GM12865 (cell line): ENCODE measurements at regions not wholly inside any gene's neighbourhood (a gene's known extent, or its start where the extent isn't known, plus 50 kb on each side); places are given as distances from the start of the nearest gene placed in this dataset.

Experiments
- DNase-seq: peaks from one replicate; pipeline ENCODE4 v3.0.0; 2010; ENCODE audit warnings: low read depth
- H3K4me3 ChIP-seq: 2 replicates; pipeline ENCODE4 v1.5.1; 2011; ENCODE audit warnings: mild to moderate bottlenecking, low read depth, low read length, control low read depth
- TF ChIP-seq, protein P1 (sequence below): IDR thresholded peaks from 2 replicates; pipeline ENCODE4 v1.5.1; 2011; ENCODE audit warnings: low read length, control low read depth, low read depth, inconsistent platforms; ENCODE audit not compliant: insufficient read depth; ENCODE audit errors: missing control alignments

DNA sequence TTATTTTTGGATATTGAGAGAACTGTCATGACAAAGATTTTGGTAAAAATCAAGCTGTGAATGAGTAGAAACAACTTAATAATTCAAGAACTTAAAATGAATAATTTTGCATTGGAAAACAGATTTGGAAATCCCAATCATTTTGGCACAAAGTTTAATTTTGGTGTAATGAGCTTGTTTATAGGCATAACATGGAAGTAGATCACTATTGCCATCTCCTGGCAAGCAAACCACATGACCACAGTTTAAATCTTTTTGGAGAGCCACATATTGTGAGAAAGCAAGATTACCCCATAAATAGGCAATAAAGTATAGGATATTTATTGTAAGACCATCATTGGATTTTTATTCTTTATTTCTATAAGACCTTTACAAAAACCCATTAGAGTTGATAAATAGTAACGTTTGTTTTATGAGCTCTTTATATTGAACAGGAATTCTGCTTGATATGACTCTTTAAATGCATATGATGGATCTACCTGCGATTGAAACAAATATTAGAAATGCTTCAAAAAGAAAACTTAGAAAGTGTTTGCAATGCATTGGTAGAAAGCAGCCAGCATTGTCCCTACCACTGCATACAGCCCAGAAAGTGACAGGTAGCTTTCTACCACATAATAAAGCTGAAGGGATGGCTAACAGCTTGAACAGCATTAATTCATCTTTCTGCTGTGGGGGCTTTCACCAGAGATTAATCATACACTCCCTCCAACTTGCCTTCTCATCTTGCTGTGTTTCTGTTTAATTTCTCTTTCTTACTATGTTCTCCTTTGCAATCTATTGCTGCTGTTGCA, 766.8 kb downstream of the TBL1XR1 start:
- TF ChIP-seq, protein P1, sequence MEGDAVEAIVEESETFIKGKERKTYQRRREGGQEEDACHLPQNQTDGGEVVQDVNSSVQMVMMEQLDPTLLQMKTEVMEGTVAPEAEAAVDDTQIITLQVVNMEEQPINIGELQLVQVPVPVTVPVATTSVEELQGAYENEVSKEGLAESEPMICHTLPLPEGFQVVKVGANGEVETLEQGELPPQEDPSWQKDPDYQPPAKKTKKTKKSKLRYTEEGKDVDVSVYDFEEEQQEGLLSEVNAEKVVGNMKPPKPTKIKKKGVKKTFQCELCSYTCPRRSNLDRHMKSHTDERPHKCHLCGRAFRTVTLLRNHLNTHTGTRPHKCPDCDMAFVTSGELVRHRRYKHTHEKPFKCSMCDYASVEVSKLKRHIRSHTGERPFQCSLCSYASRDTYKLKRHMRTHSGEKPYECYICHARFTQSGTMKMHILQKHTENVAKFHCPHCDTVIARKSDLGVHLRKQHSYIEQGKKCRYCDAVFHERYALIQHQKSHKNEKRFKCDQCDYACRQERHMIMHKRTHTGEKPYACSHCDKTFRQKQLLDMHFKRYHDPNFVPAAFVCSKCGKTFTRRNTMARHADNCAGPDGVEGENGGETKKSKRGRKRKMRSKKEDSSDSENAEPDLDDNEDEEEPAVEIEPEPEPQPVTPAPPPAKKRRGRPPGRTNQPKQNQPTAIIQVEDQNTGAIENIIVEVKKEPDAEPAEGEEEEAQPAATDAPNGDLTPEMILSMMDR: peak; percentile 29
- DNase-seq: peak; percentile 20
- no peak overlapping the region for H3K4me3 ChIP-seq

DNA sequence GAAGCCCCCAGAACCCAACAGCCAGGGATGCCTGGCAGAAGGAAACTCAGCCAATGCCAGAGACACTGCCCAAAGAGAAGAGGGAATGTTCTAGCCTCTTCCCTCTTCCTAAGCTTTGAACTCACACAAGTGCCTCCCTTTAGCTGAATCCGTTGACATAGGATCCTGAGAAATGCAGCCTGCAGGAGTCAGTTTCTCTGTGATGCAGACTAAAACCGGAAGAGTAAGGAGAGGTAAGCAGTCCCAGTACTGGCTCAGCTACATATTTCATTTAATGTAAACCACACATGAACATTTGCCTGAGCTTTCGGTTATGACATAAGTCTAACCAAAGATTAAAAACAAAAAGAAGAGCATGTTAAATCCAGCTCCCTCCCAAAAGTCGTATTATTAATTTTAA, 768.7 kb downstream of the TBL1XR1 start:
- TF ChIP-seq, protein P1: no peak
- no peak for DNase-seq
- H3K4me3 ChIP-seq: no peak overlapping the region

DNA sequence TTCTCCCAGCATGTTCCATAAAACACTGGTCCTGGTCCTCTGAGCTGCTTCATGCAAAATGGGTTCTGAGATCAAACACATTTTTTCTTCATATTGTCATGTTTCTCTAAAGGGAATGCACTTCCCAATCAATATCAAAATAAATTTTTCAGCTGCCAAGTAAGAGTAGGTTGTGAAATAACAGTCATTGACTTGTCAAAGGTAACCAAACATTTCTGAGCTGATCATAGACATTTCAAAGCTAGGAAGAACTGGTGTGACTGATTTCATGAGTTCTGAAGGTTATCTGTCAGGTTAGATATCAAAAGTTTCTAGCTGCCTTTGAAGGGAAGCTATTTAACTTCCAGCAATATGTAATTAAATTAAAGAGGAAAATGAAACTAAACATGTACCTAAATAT, 770.9 kb downstream of the TBL1XR1 start:
- no peak for DNase-seq
- TF ChIP-seq, protein P1: no peak

DNA sequence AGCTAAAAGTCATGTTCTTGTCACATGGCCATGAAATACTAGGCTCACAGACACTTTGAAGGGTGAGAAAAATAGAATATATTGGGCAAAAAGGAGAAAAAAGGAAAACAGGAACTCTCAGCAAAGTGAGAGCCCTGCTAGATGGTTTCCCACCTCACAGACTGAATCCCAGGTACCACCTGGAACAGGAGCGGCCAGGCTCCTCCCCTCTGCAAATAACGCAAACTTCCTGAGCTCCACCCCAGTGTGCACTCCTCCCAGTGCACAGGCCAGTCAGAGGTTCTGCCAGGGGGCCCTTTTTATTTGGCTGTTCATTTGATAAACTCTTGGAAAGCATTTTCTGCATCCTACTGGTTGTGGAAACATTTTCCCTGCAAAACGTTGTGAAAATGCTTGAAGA, 780.4 kb downstream of the TBL1XR1 start:
- no peak overlapping the region for H3K4me3 ChIP-seq
- DNase-seq: no peak
- TF ChIP-seq, protein P1: no peak

More for the DNA sequence above, 770.9 kb downstream of the TBL1XR1 start:
- H3K4me3 ChIP-seq: no peak overlapping the region

DNA sequence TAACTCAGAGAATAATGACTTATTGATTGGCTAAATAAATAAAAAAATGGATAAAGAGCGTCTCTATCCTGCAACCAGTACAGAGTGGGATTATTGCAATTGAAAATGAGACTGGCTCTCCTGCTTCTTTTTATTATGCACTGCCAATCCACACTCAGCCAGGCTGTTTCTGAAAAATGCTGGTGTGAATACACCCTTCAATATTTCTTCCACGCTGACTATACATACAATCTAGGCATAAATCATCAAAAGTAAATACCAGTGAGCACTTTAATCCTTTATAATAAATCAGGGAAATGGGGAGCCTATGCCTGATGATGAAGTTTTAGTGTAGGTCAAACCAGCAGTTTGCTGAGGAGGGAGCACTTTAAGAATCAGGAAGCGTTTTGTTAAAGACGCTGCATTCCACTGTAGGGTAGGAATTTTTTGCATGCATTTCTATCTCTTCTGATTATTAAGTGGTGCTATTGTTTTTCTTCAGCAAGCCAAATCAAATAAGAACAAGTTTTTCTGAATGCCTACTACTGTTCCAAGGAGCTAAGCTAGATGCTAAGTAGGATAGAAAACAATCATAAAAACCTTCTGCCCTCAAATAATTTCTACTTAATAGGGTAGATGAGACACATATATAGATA, 781.5 kb downstream of the TBL1XR1 start:
- no peak overlapping the region for H3K4me3 ChIP-seq
- TF ChIP-seq, protein P1: no peak
- DNase-seq: no peak

DNA sequence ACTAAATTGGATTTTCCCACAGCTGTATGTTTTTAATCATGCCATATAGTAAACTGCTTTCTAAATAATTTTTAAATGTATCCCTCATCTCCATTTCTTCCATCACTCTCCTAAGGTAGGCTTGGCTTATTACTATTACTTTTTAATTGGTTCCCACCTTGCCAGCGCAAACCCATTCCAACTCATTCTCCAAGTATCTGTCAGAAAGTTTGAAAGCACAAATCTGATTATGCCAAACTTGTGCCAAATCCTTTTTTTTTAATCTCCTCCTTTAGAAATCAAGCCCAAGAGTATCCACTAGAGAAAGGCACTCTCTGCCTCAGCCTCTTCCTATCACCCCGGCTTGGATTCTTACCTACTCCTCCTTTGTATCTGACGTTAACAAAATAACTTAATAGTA, 784.5 kb downstream of the TBL1XR1 start:
- TF ChIP-seq, protein P1: no peak
- DNase-seq: no peak
- H3K4me3 ChIP-seq: no peak overlapping the region
